Neuronal stem cell (in vitro differentiated cells): ENCODE measurements at regions not wholly inside any gene's neighbourhood (a gene's known extent, or its start where the extent isn't known, plus 50 kb on each side); places are given as distances from the start of the nearest gene placed in this dataset.

Source experiments
- DNase-seq: peaks from one replicate; pipeline ENCODE4 v3.0.0-alpha.2; 2013; ENCODE audit warnings: low spot score
- H2AFZ ChIP-seq: one replicate; pipeline ENCODE4 v1.6.1; 2013; ENCODE audit warnings: mild to moderate bottlenecking, low read length, inconsistent platforms
- H2AK5ac ChIP-seq: 2 replicates; pipeline ENCODE4 v1.6.1; 2013; ENCODE audit warnings: low read depth, mild to moderate bottlenecking, inconsistent platforms, low read length, moderate library complexity, mixed read lengths
- H2BK120ac ChIP-seq: 2 replicates; pipeline ENCODE4 v1.6.1; 2013; ENCODE audit warnings: low read depth, mild to moderate bottlenecking, inconsistent platforms, low read length, moderate library complexity, mixed read lengths
- H2BK12ac ChIP-seq: one replicate; pipeline ENCODE4 v1.6.1; 2013; ENCODE audit warnings: low read length, inconsistent platforms
- H2BK15ac ChIP-seq: 2 replicates; pipeline ENCODE4 v1.6.1; 2013; ENCODE audit warnings: mild to moderate bottlenecking, low read length, inconsistent platforms, mixed read lengths
- H2BK5ac ChIP-seq: one replicate; pipeline ENCODE4 v1.6.1; 2013; ENCODE audit warnings: inconsistent platforms, mild to moderate bottlenecking, low read length, moderate library complexity
- H3K14ac ChIP-seq: one replicate; pipeline ENCODE4 v1.6.1; 2013; ENCODE audit warnings: low read length, inconsistent platforms
- H3K18ac ChIP-seq: 2 replicates; pipeline ENCODE4 v1.6.1; 2013; ENCODE audit warnings: low read length, inconsistent platforms
- H3K23ac ChIP-seq: 2 replicates; pipeline ENCODE4 v1.6.1; 2013; ENCODE audit warnings: low read depth, mild to moderate bottlenecking, mixed read lengths, low read length, inconsistent platforms; ENCODE audit not compliant: poor library complexity
- H3K27ac ChIP-seq: replicated peaks from 3 replicates; pipeline ENCODE4 v1.5.1; 2013; ENCODE audit warnings: low read length, inconsistent platforms
- H3K27me3 ChIP-seq, 3 experiments: 2 replicates each; pipeline ENCODE4 v1.6.1; 2013; ENCODE audit warnings: low read length in 3 of 3, mild to moderate bottlenecking in 2 of 3, inconsistent platforms in 1 of 3, low read depth in 1 of 3, mixed read lengths in 1 of 3, moderate library complexity in 1 of 3; ENCODE audit not compliant: control insufficient read depth in 3 of 3, insufficient read depth in 3 of 3
- H3K36me3 ChIP-seq, 2 donors: replicated peaks in 1 of 2; 2 replicates each; pipeline ENCODE4 v1.6.1; 2013; ENCODE audit warnings: low read length in 2 of 2; ENCODE audit not compliant: control insufficient read depth in 2 of 2, insufficient read depth in 2 of 2
- H3K4ac ChIP-seq: 2 replicates; pipeline ENCODE4 v1.6.1; 2013; ENCODE audit warnings: inconsistent platforms, mild to moderate bottlenecking, low read length, moderate library complexity
- H3K4me1 ChIP-seq, 2 donors: 1 replicate in 1 of 2; 2 replicates in 1 of 2; pipeline ENCODE4 v1.6.1; 2013; ENCODE audit warnings: low read length in 2 of 2, low read depth in 1 of 2; ENCODE audit not compliant: control insufficient read depth in 2 of 2, insufficient read depth in 1 of 2
- H3K4me2 ChIP-seq: one replicate; pipeline ENCODE4 v1.6.1; 2013; ENCODE audit warnings: mild to moderate bottlenecking, low read length, inconsistent platforms; ENCODE audit not compliant: insufficient read depth, poor library complexity, severe bottlenecking
- H3K4me3 ChIP-seq, 2 donors: 2 replicates each; pipeline ENCODE4 v1.5.1; 2013; ENCODE audit warnings: low read length in 2 of 2, mild to moderate bottlenecking in 2 of 2, inconsistent platforms in 1 of 2, moderate library complexity in 1 of 2
- H3K79me1 ChIP-seq: one replicate; pipeline ENCODE4 v1.6.1; 2013; ENCODE audit warnings: low read depth, mild to moderate bottlenecking, inconsistent platforms, low read length, moderate library complexity
- H3K9ac ChIP-seq: one replicate; pipeline ENCODE4 v1.6.1; 2013; ENCODE audit warnings: mild to moderate bottlenecking, low read depth, low read length, inconsistent platforms; ENCODE audit not compliant: poor library complexity
- H3K9me3 ChIP-seq, 2 donors: replicated peaks in 1 of 2; 2 replicates each; pipeline versions ENCODE3 to v1.6.1; 2013; ENCODE audit warnings: low read length in 2 of 2, mild to moderate bottlenecking in 2 of 2, inconsistent platforms in 1 of 2, low read depth in 1 of 2, mixed read lengths in 1 of 2, moderate library complexity in 1 of 2; ENCODE audit not compliant: control insufficient read depth in 2 of 2, insufficient read depth in 1 of 2
- H4K8ac ChIP-seq: one replicate; pipeline ENCODE4 v1.6.1; 2013; ENCODE audit warnings: low read depth, mild to moderate bottlenecking, inconsistent platforms, low read length, moderate library complexity
- H4K91ac ChIP-seq: one replicate; pipeline ENCODE4 v1.6.1; 2013; ENCODE audit warnings: low read length, low read depth, mild to moderate bottlenecking, inconsistent platforms; ENCODE audit not compliant: poor library complexity
- WGBS, 2 donors: extraction: QIAGEN DNeasy Blood & Tissue Kit; methylation state at CpG; one replicate each; pipeline ENCODE4 v1.1.7; 2013; ENCODE audit warnings: missing lambda C conversion rate in 2 of 2, mixed read lengths in 1 of 2; ENCODE audit not compliant: insufficient read length in 2 of 2, insufficient replicate concordance in 1 of 2; ENCODE audit errors: extremely low coverage in 2 of 2; 5-methylcytosine and 5-hydroxymethylcytosine counted together

DNA sequence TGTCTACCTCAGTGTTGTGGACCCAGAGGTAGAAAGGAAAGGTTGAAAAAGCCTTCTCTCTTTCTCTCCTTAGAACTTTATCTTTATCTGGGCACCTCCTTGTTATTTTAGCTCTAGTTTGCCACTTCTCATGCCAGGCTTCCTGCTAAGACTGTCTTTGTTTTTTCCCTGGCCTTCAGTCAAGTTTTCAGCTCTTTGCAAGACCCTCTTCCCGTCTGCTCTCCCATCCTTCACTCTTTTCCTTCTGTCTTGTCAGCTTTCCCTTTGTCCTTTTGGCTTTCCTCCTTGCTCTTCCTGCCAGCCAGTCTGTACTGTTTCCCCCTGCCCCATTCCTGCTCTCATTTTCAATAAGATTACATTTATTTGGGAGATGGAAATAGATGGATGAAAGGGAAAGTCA is 86.8 kb upstream of the CCN6 start:
- Histone ChIP-seq H3K79me1 (no peaks in the 10 kb centered on the region), H4K91ac (no peak overlapping the region), H2BK120ac (no peak overlapping the region), H3K18ac (no peak overlapping the region), H3K4me2 (no peak overlapping the region), H2AFZ (peak overlapping the region; percentile 45), H2BK15ac (no peak overlapping the region), H2AK5ac (no peak overlapping the region), H3K27me3 (no peaks in the 10 kb centered on the region), H3K36me3 (no peaks in the 10 kb centered on the region), H3K14ac (no peak overlapping the region), H3K4me1 (no peaks in the 10 kb centered on the region), H3K23ac (no peak overlapping the region), H4K8ac (no peak overlapping the region), H3K4ac (no peak overlapping the region), H2BK5ac (no peak overlapping the region), H3K9ac (no peak overlapping the region), H3K4me3 (no peak overlapping the region), H2BK12ac (no peak overlapping the region), H3K9me3 (no peaks in the 10 kb centered on the region), H3K27ac (no peak overlapping the region)
- DNase-seq: no peak
- no CpG with 5 or more reads among the region's 1 CpG for WGBS, 2 donors

DNA sequence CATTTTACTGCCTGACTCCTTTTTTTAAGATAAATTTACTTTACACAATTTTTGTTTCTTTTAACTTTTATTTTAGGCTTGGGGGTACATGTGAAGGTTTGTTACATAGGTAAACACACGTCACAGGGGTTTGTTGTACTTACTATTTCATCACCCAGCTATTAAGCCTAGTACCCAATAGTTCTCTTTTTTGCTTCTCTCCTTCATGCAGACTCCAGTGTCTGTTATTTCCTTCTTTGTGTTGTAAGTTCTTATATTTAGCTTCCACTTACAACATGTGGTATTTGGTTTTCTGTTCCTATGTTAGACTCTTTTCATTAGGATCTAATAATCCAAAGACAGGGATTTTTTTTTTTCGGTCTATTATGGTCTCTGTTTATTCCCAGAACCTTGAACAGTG is 83.5 kb upstream of the CCN6 start:
- Histone ChIP-seq H3K79me1 (no peaks in the 10 kb centered on the region), H3K14ac (no peak overlapping the region), H3K36me3 (no peaks in the 10 kb centered on the region), H2AK5ac (no peak overlapping the region), H3K4me2 (no peak overlapping the region), H3K27me3 (no peaks in the 10 kb centered on the region), H3K18ac (no peak overlapping the region), H3K9ac (no peak overlapping the region), H2BK5ac (no peak overlapping the region), H3K4me3 (no peak overlapping the region), H2BK15ac (no peak overlapping the region), H3K23ac (no peak overlapping the region), H3K9me3 (no peaks in the 10 kb centered on the region), H4K8ac (no peak overlapping the region), H2AFZ (no peak overlapping the region), H4K91ac (no peak overlapping the region), H3K27ac (no peak overlapping the region), H3K4ac (no peak overlapping the region), H2BK120ac (no peak overlapping the region), H2BK12ac (no peak overlapping the region), H3K4me1 (peaks cover 3 to 16% of the 10 kb centered on the region in 2 donors)
- no CpG with 5 or more reads among the region's 2 CpGs for WGBS, 2 donors
- DNase-seq: no peak

GRCh38 chr6:111971181-111971841 is 82.6 kb upstream of the CCN6 start:
- WGBS, 2 donors: no CpG with 5 or more reads among the region's 7 CpGs
- no peak overlapping the region for H3K23ac ChIP-seq
- no peak overlapping the region for H3K9ac ChIP-seq
- no peak for DNase-seq
- peaks cover 3 to 16% of the 10 kb centered on the region in 2 donors for H3K4me1 ChIP-seq
- no peak overlapping the region for H3K4me3 ChIP-seq
- H2BK15ac ChIP-seq: no peak overlapping the region
- H3K9me3 ChIP-seq: no peaks in the 10 kb centered on the region
- no peak overlapping the region for H2AFZ ChIP-seq
- no peaks in the 10 kb centered on the region for H3K27me3 ChIP-seq
- no peak overlapping the region for H4K8ac ChIP-seq
- no peak overlapping the region for H3K4me2 ChIP-seq
- H3K79me1 ChIP-seq: no peaks in the 10 kb centered on the region
- no peak overlapping the region for H4K91ac ChIP-seq
- H2BK120ac ChIP-seq: no peak overlapping the region
- no peak overlapping the region for H3K27ac ChIP-seq
- H3K4ac ChIP-seq: no peak overlapping the region
- no peak overlapping the region for H2AK5ac ChIP-seq
- H2BK12ac ChIP-seq: no peak overlapping the region
- no peak overlapping the region for H2BK5ac ChIP-seq
- H3K36me3 ChIP-seq: no peaks in the 10 kb centered on the region
- no peak overlapping the region for H3K14ac ChIP-seq
- H3K18ac ChIP-seq: no peak overlapping the region

GRCh38 chr6:111971866-111972532 is 81.9 kb upstream of the CCN6 start:
- no peak for DNase-seq

More at GRCh38 chr6:111971866-111972532, 81.9 kb upstream of the CCN6 start:
- H3K36me3 ChIP-seq: no peaks in the 10 kb centered on the region
- H3K4ac ChIP-seq: no peak overlapping the region
- no peak overlapping the region for H3K27ac ChIP-seq
- H3K18ac ChIP-seq: no peak overlapping the region
- H4K8ac ChIP-seq: no peak overlapping the region
- peaks cover 3 to 16% of the 10 kb centered on the region in 2 donors for H3K4me1 ChIP-seq
- H2AK5ac ChIP-seq: no peak overlapping the region
- no peak overlapping the region for H3K23ac ChIP-seq
- H3K9me3 ChIP-seq: no peaks in the 10 kb centered on the region
- no peak overlapping the region for H4K91ac ChIP-seq
- H2AFZ ChIP-seq: no peak overlapping the region
- H3K79me1 ChIP-seq: no peaks in the 10 kb centered on the region
- no peak overlapping the region for H2BK5ac ChIP-seq
- no peak overlapping the region for H3K4me3 ChIP-seq
- H3K9ac ChIP-seq: no peak overlapping the region
- no peak overlapping the region for H3K14ac ChIP-seq
- H2BK120ac ChIP-seq: no peak overlapping the region
- no CpG with 5 or more reads among the region's 5 CpGs for WGBS, 2 donors
- no peak overlapping the region for H2BK15ac ChIP-seq
- H3K4me2 ChIP-seq: no peak overlapping the region
- no peaks in the 10 kb centered on the region for H3K27me3 ChIP-seq
- no peak overlapping the region for H2BK12ac ChIP-seq
